BE2C (cell line): ENCODE measurements at regions not wholly inside any gene's neighbourhood (a gene's known extent, or its start where the extent isn't known, plus 50 kb on each side); places are given as distances from the start of the nearest gene placed in this dataset.

ENCODE experiments used
- DNase-seq: peaks from one replicate; pipeline ENCODE4 v3.0.0-alpha.2; 2020
- H3K27me3 ChIP-seq: fragments of 250-450 bp; sonication (Bioruptor Pico); 2 replicates; pipeline ENCODE4 v1.5.1; 2020; ENCODE audit warnings: mild to moderate bottlenecking
- H3K36me3 ChIP-seq: fragments of 250-450 bp; sonication (Bioruptor Pico); 2 replicates; pipeline ENCODE4 v1.5.1; 2020; ENCODE audit warnings: mild to moderate bottlenecking
- H3K4me1 ChIP-seq: fragments of 250-450 bp; sonication (Bioruptor Pico); 2 replicates; pipeline ENCODE4 v1.5.1; 2020
- H3K4me3 ChIP-seq: 2 replicates; pipeline ENCODE4 v1.5.1; 2011; ENCODE audit warnings: low read depth, low read length
- H3K9me3 ChIP-seq: fragments of 250-450 bp; sonication (Bioruptor Pico); 2 replicates; pipeline ENCODE4 v1.5.1; 2020
- TF ChIP-seq, protein P1 (sequence below): IDR thresholded peaks from 2 replicates; pipeline ENCODE4 v1.5.1; 2012; ENCODE audit warnings: mild to moderate bottlenecking, low read depth, low read length

DNA sequence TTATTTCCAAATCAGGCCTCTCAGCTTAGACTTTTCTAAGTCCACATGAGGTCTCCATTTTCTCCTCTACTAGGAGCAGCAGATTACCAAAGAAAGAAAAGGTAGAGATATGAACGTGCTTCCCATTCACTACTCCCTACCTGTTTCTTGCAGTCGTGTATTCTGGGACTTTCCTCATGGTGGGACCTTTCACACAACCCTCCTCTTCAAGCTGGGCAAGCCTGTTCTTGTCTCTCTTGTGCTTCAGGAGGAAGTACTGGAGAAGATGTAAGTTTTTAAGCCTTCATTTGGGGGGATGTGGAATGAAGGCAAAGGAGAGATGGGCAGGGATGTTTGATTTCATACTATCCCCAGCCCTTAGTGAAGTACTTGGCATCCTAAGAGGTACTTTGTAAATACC lies 128.8 kb upstream of the SESN3 start:
- no peak for DNase-seq
- Histone ChIP-seq H3K27me3 (no peaks in the 10 kb centered on the region), H3K4me3 (no peak overlapping the region), H3K4me1 (peaks cover 14% of the 10 kb centered on the region), H3K36me3 (no peaks in the 10 kb centered on the region), H3K9me3 (no peaks in the 10 kb centered on the region)
- TF ChIP-seq, protein P1, sequence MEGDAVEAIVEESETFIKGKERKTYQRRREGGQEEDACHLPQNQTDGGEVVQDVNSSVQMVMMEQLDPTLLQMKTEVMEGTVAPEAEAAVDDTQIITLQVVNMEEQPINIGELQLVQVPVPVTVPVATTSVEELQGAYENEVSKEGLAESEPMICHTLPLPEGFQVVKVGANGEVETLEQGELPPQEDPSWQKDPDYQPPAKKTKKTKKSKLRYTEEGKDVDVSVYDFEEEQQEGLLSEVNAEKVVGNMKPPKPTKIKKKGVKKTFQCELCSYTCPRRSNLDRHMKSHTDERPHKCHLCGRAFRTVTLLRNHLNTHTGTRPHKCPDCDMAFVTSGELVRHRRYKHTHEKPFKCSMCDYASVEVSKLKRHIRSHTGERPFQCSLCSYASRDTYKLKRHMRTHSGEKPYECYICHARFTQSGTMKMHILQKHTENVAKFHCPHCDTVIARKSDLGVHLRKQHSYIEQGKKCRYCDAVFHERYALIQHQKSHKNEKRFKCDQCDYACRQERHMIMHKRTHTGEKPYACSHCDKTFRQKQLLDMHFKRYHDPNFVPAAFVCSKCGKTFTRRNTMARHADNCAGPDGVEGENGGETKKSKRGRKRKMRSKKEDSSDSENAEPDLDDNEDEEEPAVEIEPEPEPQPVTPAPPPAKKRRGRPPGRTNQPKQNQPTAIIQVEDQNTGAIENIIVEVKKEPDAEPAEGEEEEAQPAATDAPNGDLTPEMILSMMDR, result no peak

DNA sequence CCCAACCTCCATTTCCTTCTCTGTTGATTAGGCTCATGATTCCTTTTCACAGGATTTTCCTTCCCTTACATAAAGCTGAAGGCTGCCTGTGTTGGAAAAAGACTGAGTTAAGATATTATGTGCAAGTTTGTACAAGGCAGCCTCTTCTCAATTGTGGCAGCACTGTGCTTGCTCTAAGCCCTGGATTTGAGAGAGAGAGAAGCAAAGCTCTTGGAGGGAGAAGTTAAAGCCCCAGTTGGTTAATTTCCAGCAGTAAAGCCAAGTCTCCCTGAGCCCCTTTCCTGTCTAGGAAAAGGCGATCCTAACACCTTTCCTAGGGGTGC lies 128.3 kb upstream of the SESN3 start:
- peaks cover 11% of the 10 kb centered on the region for H3K4me1 ChIP-seq
- TF ChIP-seq, protein P1, result no peak
- H3K9me3 ChIP-seq, result no peaks in the 10 kb centered on the region
- H3K36me3 ChIP-seq, result no peaks in the 10 kb centered on the region
- no peak overlapping the region for H3K4me3 ChIP-seq
- no peaks in the 10 kb centered on the region for H3K27me3 ChIP-seq
- DNase-seq, result no peak

DNA sequence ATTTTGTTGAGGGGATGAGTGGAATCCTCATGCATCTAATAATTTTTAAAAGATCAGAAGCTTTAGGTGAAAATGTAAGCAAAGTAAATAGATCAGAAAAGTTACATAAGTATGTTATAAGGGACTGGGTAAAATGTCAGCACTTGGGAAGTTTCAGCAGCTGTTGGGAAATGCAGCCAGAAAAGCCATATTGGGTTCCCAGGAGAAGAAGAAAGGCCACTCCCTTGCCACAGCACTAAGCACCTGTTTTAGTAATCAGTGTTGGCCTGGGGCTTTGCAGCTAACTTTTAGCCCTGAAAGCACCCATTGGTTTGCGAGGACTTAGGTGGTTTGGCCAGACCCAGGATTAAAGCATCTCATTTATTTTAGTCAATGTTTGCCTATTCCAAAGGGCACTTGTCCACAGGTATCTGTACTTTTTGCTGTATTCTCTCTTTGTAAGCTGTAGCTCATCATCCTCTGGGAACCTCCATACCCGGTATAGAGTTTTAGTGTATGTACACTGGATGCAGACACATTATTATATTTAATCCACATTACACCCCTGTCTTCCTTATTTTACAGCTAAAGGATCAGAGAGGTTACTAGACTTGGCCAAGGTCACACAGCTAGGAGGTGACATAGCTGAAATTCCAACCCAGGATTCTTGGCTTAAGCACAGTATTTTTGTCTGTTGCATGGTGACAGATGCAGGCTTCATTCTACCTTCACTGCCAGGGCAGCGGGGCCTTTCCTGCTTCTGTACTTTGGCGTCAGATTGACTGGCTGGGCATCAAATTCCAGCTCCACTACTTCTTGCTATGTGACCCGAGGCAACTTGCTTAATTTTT lies 127.7 kb upstream of the SESN3 start:
- H3K36me3 ChIP-seq, result no peaks in the 10 kb centered on the region
- no peaks in the 10 kb centered on the region for H3K27me3 ChIP-seq
- no peak overlapping the region for H3K4me3 ChIP-seq
- peaks cover 8% of the 10 kb centered on the region for H3K4me1 ChIP-seq
- H3K9me3 ChIP-seq, result no peaks in the 10 kb centered on the region
- no peak for DNase-seq
- TF ChIP-seq, protein P1, result no peak

DNA sequence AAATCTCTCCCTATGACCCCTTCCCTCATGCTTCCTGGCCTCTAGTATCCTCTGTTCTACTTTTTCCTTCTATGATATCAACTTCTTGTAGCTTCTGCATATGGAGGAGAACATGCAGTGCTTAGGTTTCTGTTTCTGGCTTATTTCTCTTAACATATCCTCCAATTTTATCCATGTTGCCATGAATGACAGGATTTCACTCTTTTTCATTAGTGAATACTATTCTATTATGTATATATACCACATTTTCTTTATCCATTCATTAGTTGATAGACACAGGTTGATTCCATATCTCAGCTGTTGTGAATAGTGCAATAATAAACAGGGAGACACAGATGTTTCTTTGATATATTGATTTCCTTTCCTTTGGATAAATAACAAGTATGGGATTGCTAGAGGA lies 123.3 kb upstream of the SESN3 start:
- TF ChIP-seq, protein P1, result no peak
- Histone ChIP-seq H3K9me3 (no peaks in the 10 kb centered on the region), H3K27me3 (no peaks in the 10 kb centered on the region)

DNA sequence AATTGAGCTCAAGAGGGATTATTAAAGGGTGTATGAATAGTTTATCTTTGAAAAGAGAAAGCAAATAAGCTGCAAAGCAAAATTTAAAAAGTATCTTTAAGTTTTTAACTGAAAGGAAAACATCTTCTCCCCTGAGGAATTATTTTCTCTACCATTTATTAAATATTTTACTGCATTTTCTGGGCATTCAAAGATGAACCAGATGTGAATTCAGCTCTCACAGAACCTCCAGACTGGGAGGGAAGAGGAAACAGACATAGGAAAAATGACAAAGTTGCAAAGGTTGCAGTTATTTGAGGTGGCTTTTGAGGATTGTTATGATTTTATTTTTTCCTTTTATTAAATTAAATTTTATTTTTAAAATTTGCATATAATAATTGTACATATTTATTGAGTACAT lies 122.7 kb upstream of the SESN3 start:
- DNase-seq, result no peak
- Histone ChIP-seq H3K27me3 (no peaks in the 10 kb centered on the region), H3K4me1 (no peaks in the 10 kb centered on the region), H3K36me3 (no peaks in the 10 kb centered on the region), H3K9me3 (no peaks in the 10 kb centered on the region), H3K4me3 (no peak overlapping the region)
- TF ChIP-seq, protein P1, result no peak

More for the DNA sequence above, 123.3 kb upstream of the SESN3 start:
- no peak overlapping the region for H3K4me3 ChIP-seq
- no peaks in the 10 kb centered on the region for H3K36me3 ChIP-seq
- no peak for DNase-seq
- no peaks in the 10 kb centered on the region for H3K4me1 ChIP-seq

DNA sequence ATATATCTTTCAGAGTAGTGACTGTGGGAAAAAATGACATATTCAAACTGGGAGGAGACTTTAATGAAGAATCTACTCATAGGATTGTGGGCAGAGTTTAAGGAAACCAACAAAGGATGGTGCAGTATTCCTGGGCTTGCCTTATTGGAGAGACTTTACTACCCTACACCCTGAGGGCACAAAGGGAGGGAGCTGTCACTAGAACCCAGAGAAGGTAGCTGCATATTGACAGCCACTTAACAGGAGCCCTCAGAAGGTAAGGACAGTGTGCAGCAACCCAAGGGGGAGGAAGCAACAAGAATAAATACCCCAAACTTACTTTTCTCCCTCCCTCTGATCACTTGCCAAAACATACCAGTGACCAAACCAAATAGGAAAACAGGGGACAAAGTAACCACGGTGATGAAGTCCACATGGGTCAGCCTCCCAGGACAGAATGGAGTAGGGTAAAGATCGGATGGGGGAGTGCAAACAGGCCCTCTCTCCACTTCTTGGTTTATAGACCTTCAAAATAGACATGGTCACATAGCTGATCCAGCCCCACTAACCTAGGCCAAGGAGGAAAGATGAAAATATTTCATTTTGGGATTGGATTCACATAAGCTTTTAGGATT lies 121.8 kb upstream of the SESN3 start:
- Histone ChIP-seq H3K4me1 (no peaks in the 10 kb centered on the region), H3K36me3 (no peaks in the 10 kb centered on the region), H3K4me3 (no peak overlapping the region), H3K9me3 (no peaks in the 10 kb centered on the region), H3K27me3 (no peaks in the 10 kb centered on the region)
- TF ChIP-seq, protein P1, result no peak
- DNase-seq, result no peak
